AG09319 (cell line): ENCODE measurements at regions not wholly inside any gene's neighbourhood (a gene's known extent, or its start where the extent isn't known, plus 50 kb on each side); places are given as distances from the start of the nearest gene placed in this dataset.

Experiments used
- DNase-seq: peaks from one replicate; pipeline ENCODE4 v3.0.0-alpha.2; 2010; ENCODE audit warnings: low read depth; ENCODE audit errors: extremely low read depth
- CTCF ChIP-seq: IDR thresholded peaks from 2 replicates; pipeline ENCODE4 v1.5.1; 2011; ENCODE audit warnings: low read depth, mild to moderate bottlenecking, inconsistent platforms, low read length, moderate library complexity

GRCh38 chr3:144524531-144524930, 552.9 kb downstream of the DIPK2A start:
- DNase-seq = no peak
- TF ChIP-seq CTCF = no peak

GRCh38 chr3:144529566-144529965, 557.9 kb downstream of the DIPK2A start:
- no peak for TF ChIP-seq CTCF
- no peak for DNase-seq

- TF ChIP-seq CTCF = no peak
- DNase-seq = no peak
These were observed 573.2 kb downstream of the DIPK2A start for GRCh38 chr3:144544871-144545270.

GRCh38 chr3:144546539-144546938, 574.9 kb downstream of the DIPK2A start:
- no peak for DNase-seq
- TF ChIP-seq CTCF = no peak

GRCh38 chr3:144548346-144548745, 576.7 kb downstream of the DIPK2A start:
- no peak for TF ChIP-seq CTCF
- DNase-seq = no peak

GRCh38 chr3:144549166-144549565, 577.5 kb downstream of the DIPK2A start:
- TF ChIP-seq CTCF = no peak
- DNase-seq = no peak

GRCh38 chr3:144552346-144553057, 580.9 kb downstream of the DIPK2A start:
- TF ChIP-seq CTCF = no peak
- DNase-seq = no peak
